ENCODE measurements at regions not wholly inside any gene's neighbourhood (a gene's known extent, or its start where the extent isn't known, plus 50 kb on each side); places are given as distances from the start of the nearest gene placed in this dataset.
A peak's percentile ranks its signal among the peaks of the same experiment; 100 is the strongest.

GRCh38 chr15:38070778-38071177 is 136.3 kb downstream of the TMCO5A start:
- TF ChIP-seq EZH2phosphoT487 (conservative IDR thresholded peaks at IDR 0.05; ENCODE audit: low read length) = no peak
- no peak for TF ChIP-seq CTCF (IDR thresholded peaks at IDR 0.05; ENCODE audit: insufficient read depth, low read length, poor library complexity, severe bottlenecking)
- Histone ChIP-seq H3K79me2 (ENCODE audit: insufficient read depth, low read length) (no peaks in the 10 kb centered on the region), H3K9ac (ENCODE audit: low read length) (no peak overlapping the region), H3K9me3 (ENCODE audit: insufficient read depth, low read length) (no peaks in the 10 kb centered on the region), H3K27me3 (ENCODE audit: low read length) (no peaks in the 10 kb centered on the region), H3K9me2 (replicated peaks; ENCODE audit: insufficient read depth, low read length) (no peaks in the 10 kb centered on the region), H2AFZ (ENCODE audit: low read depth, low read length, severe bottlenecking) (no peak overlapping the region), H3K36me3 (ENCODE audit: low read length) (no peaks in the 10 kb centered on the region), H3K27ac (ENCODE audit: low read depth, low read length) (no peak overlapping the region), H3F3A (ENCODE audit: insufficient read depth) (no peaks in the 10 kb centered on the region), H4K20me1 (ENCODE audit: low read depth, low read length) (no peaks in the 10 kb centered on the region), H3K4me3 (ENCODE audit: insufficient read depth, low read length, poor library complexity, severe bottlenecking) (no peak overlapping the region), H3K4me2 (ENCODE audit: low read depth, low read length, poor library complexity, severe bottlenecking) (no peak overlapping the region)

- Histone ChIP-seq H2AFZ (ENCODE audit: low read depth, low read length, severe bottlenecking) (no peak overlapping the region), H3K4me2 (ENCODE audit: low read depth, low read length, poor library complexity, severe bottlenecking) (no peak overlapping the region), H3K27me3 (ENCODE audit: low read length) (no peaks in the 10 kb centered on the region), H3K4me3 (ENCODE audit: insufficient read depth, low read length, poor library complexity, severe bottlenecking) (no peak overlapping the region), H4K20me1 (ENCODE audit: low read depth, low read length) (no peaks in the 10 kb centered on the region), H3K27ac (ENCODE audit: low read depth, low read length) (no peak overlapping the region), H3K36me3 (ENCODE audit: low read length) (no peaks in the 10 kb centered on the region), H3K9me2 (replicated peaks; ENCODE audit: insufficient read depth, low read length) (no peaks in the 10 kb centered on the region), H3K9ac (ENCODE audit: low read length) (no peak overlapping the region), H3K9me3 (ENCODE audit: insufficient read depth, low read length) (no peaks in the 10 kb centered on the region), H3K79me2 (ENCODE audit: insufficient read depth, low read length) (no peaks in the 10 kb centered on the region), H3F3A (ENCODE audit: insufficient read depth) (no peaks in the 10 kb centered on the region)
- TF ChIP-seq CTCF (IDR thresholded peaks at IDR 0.05; ENCODE audit: insufficient read depth, low read length, poor library complexity, severe bottlenecking) (no peak), EZH2phosphoT487 (conservative IDR thresholded peaks at IDR 0.05; ENCODE audit: low read length) (no peak)
Measured at GRCh38 chr15:38071211-38071972, 137.0 kb downstream of the TMCO5A start.

GRCh38 chr15:38072007-38072347 is 137.5 kb downstream of the TMCO5A start:
- Histone ChIP-seq H3K4me3 (ENCODE audit: insufficient read depth, low read length, poor library complexity, severe bottlenecking) (no peak overlapping the region), H3K9me3 (ENCODE audit: insufficient read depth, low read length) (no peaks in the 10 kb centered on the region), H3K4me2 (ENCODE audit: low read depth, low read length, poor library complexity, severe bottlenecking) (peak overlapping the region; percentile 82), H3K79me2 (ENCODE audit: insufficient read depth, low read length) (no peaks in the 10 kb centered on the region), H4K20me1 (ENCODE audit: low read depth, low read length) (no peaks in the 10 kb centered on the region), H3K9me2 (replicated peaks; ENCODE audit: insufficient read depth, low read length) (no peaks in the 10 kb centered on the region), H3F3A (ENCODE audit: insufficient read depth) (no peaks in the 10 kb centered on the region), H3K27ac (ENCODE audit: low read depth, low read length) (no peak overlapping the region), H3K27me3 (ENCODE audit: low read length) (no peaks in the 10 kb centered on the region), H2AFZ (ENCODE audit: low read depth, low read length, severe bottlenecking) (peak overlapping the region; percentile 94), H3K36me3 (ENCODE audit: low read length) (no peaks in the 10 kb centered on the region), H3K9ac (ENCODE audit: low read length) (peak overlapping the region; percentile 56; the same call in 1 of the 2 replicates)
- TF ChIP-seq CTCF (IDR thresholded peaks at IDR 0.05; ENCODE audit: insufficient read depth, low read length, poor library complexity, severe bottlenecking) (no peak), EZH2phosphoT487 (conservative IDR thresholded peaks at IDR 0.05; ENCODE audit: low read length) (no peak)
